ENCODE measurements at regions not wholly inside any gene's neighbourhood (a gene's known extent, or its start where the extent isn't known, plus 50 kb on each side); places are given as distances from the start of the nearest gene placed in this dataset.

DNA sequence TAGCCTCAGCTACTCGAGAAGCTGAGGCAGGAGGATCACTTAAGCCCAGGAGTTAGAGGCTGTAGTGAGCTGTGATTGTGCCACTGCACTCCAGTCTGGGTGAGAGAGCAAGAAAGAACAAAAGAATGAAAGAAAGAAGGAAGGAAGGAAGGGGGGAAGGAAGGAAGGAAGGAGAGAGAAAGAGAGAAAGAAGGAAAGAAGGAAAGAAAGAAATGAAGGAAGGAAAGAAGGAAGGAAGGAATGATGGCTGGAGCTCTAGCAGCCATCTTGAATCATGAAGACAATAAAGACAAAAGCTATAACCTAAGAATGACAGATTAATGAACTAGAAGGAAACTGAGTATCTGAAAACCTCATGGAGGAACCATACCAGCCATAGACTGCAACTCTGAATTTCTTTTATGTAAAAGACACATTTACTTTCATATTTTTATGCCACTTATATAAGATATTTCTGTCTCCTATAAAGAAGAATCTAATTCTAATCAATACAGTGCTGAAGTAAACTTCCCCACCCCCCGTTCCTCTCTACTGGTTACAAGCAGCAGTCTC is 522.3 kb upstream of the JARID2 start:
- Histone ChIP-seq H3K27me3 (ENCODE audit: insufficient read depth, poor library complexity, severe bottlenecking) (no peaks in the 10 kb centered on the region), H3K27ac (replicated peaks) (no peak overlapping the region), H3K4me3 (replicated peaks; ENCODE audit: insufficient read depth, low read length) (no peak overlapping the region)
- no peak for DNase-seq (ENCODE audit: low read depth in 1 of 2, low spot score in 1 of 2)
- TF ChIP-seq, protein P1, sequence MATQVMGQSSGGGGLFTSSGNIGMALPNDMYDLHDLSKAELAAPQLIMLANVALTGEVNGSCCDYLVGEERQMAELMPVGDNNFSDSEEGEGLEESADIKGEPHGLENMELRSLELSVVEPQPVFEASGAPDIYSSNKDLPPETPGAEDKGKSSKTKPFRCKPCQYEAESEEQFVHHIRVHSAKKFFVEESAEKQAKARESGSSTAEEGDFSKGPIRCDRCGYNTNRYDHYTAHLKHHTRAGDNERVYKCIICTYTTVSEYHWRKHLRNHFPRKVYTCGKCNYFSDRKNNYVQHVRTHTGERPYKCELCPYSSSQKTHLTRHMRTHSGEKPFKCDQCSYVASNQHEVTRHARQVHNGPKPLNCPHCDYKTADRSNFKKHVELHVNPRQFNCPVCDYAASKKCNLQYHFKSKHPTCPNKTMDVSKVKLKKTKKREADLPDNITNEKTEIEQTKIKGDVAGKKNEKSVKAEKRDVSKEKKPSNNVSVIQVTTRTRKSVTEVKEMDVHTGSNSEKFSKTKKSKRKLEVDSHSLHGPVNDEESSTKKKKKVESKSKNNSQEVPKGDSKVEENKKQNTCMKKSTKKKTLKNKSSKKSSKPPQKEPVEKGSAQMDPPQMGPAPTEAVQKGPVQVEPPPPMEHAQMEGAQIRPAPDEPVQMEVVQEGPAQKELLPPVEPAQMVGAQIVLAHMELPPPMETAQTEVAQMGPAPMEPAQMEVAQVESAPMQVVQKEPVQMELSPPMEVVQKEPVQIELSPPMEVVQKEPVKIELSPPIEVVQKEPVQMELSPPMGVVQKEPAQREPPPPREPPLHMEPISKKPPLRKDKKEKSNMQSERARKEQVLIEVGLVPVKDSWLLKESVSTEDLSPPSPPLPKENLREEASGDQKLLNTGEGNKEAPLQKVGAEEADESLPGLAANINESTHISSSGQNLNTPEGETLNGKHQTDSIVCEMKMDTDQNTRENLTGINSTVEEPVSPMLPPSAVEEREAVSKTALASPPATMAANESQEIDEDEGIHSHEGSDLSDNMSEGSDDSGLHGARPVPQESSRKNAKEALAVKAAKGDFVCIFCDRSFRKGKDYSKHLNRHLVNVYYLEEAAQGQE (IDR thresholded peaks at IDR 0.05; ENCODE audit: insufficient replicate concordance, low read depth) = no peak
- TF ChIP-seq GABPA (IDR thresholded peaks at IDR 0.05; ENCODE audit: low read depth) (no peak), SPI1 (IDR thresholded peaks at IDR 0.05; ENCODE audit: borderline replicate concordance, low read depth) (no peak), POLR2AphosphoS5 (IDR thresholded peaks at IDR 0.05; ENCODE audit: low read depth) (no peak)
- TF ChIP-seq, protein P2, sequence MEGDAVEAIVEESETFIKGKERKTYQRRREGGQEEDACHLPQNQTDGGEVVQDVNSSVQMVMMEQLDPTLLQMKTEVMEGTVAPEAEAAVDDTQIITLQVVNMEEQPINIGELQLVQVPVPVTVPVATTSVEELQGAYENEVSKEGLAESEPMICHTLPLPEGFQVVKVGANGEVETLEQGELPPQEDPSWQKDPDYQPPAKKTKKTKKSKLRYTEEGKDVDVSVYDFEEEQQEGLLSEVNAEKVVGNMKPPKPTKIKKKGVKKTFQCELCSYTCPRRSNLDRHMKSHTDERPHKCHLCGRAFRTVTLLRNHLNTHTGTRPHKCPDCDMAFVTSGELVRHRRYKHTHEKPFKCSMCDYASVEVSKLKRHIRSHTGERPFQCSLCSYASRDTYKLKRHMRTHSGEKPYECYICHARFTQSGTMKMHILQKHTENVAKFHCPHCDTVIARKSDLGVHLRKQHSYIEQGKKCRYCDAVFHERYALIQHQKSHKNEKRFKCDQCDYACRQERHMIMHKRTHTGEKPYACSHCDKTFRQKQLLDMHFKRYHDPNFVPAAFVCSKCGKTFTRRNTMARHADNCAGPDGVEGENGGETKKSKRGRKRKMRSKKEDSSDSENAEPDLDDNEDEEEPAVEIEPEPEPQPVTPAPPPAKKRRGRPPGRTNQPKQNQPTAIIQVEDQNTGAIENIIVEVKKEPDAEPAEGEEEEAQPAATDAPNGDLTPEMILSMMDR (IDR thresholded peaks at IDR 0.05; ENCODE audit: insufficient read depth, low read length) = no peak

DNA sequence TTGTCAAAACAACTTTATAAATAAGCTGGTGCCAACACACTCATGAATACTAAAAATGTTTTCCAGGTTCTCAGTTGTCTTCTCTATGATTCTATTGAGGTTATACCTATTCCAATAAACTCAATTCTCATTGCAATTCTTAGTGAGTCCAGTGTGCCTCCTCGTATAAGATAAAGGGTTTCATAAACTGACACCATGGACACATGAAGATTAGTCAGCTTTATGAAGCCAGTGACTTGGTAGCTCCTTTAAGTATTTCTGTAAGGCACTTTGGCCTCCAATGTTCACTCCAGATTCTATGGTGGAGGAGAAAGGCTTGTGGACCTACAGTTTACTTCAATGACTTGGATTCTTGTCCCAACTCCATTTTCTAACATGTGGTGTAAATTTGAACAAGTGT is 521.3 kb upstream of the JARID2 start:
- TF ChIP-seq GABPA (IDR thresholded peaks at IDR 0.05; ENCODE audit: low read depth) = no peak
- TF ChIP-seq, protein P2 (IDR thresholded peaks at IDR 0.05; ENCODE audit: insufficient read depth, low read length) = no peak
- TF ChIP-seq, protein P1 (IDR thresholded peaks at IDR 0.05; ENCODE audit: insufficient replicate concordance, low read depth) = no peak
- TF ChIP-seq POLR2AphosphoS5 (IDR thresholded peaks at IDR 0.05; ENCODE audit: low read depth) = no peak
- TF ChIP-seq SPI1 (IDR thresholded peaks at IDR 0.05; ENCODE audit: borderline replicate concordance, low read depth) = no peak
- DNase-seq (ENCODE audit: low read depth in 1 of 2, low spot score in 1 of 2) = no peak
- H3K27me3 ChIP-seq (ENCODE audit: insufficient read depth, poor library complexity, severe bottlenecking) = no peaks in the 10 kb centered on the region
- no peak overlapping the region for H3K4me3 ChIP-seq (replicated peaks; ENCODE audit: insufficient read depth, low read length)
- peak overlapping the region; percentile 9; the same call in 1 of the 2 replicates for H3K27ac ChIP-seq (replicated peaks)

DNA sequence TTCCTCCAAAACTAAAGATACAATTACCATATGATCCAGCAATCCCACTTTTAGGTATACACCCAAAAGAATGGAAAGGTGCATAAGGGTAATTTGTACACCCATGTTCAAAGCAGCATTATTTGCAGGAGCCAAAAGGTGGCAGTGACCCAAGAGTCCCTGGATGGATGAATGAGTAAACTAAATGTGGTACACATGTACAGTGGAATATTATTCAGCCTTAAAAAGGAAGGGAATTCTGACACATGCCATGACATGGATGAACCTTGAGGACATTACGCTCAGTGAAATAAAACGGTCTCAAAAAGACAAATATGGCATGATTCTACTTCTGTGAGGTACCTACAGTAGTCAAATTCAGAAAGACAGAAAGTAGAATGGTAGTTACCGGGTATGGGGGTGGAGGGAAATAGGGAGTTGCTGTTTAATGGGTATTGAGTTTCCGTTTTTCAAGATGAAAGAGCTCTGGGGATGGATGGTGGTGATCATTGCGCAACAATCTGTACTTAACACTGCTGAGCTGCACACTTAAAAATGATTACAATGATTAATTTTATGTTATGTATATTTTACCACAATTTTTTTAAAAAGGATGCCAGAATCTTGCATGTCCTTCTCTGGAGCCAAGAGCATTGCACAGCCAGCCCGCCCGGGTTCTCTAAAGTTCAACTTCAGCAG is 518.9 kb upstream of the JARID2 start:
- Histone ChIP-seq H3K27ac (replicated peaks) (peak overlapping the region; percentile 65), H3K4me3 (replicated peaks; ENCODE audit: insufficient read depth, low read length) (no peak overlapping the region), H3K27me3 (ENCODE audit: insufficient read depth, poor library complexity, severe bottlenecking) (no peaks in the 10 kb centered on the region)
- peak in 1 of 2 experiments; percentile 63 for DNase-seq (ENCODE audit: low read depth in 1 of 2, low spot score in 1 of 2)
- TF ChIP-seq SPI1 (IDR thresholded peaks at IDR 0.05; ENCODE audit: borderline replicate concordance, low read depth) (no peak), POLR2AphosphoS5 (IDR thresholded peaks at IDR 0.05; ENCODE audit: low read depth) (no peak)

DNA sequence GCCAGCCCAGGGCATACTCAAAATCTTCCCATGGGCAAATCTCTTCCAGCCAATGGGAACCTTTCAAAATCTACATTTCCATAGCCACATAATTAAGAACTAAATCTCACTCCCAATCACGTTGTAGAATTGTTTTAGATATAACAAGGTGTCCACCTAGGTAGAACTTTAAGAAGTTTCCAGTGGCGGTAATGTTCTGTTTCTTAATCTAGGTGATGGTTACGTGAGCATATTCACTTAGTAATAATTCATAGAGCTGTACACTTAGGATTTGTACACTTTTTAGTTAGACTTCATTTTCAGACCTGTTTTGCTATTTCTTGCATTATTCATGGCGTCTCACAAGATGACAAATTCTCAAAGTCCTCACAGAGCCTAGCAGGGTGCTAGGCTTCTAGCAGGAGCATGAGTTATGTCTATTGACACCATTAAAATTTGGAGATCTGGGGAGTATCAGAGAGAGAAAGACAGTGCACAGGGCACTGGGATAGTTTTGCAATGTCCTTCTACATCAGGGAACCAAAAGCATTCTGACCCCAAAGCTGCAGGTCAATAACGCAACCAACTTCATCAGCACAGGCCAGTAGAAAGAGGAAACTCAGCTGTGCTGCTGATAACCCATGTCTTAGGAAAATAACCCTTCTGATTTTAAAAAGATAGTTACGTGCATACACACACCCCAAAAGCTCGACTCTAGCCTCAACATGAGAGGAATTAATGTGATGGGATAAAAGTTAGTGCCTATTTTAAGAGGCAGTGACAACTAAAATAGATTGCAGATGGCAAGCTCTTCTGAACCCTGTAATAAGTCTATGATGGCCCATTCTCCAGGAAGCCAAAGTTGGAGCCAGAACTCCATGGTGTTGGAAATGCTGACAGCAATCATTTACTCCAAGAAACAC is 518.1 kb upstream of the JARID2 start:
- no peak overlapping the region for H3K4me3 ChIP-seq (replicated peaks; ENCODE audit: insufficient read depth, low read length)
- DNase-seq (ENCODE audit: low read depth in 1 of 2, low spot score in 1 of 2) = peak; percentile 69 to 85
- peak overlapping the region; percentile 65 for H3K27ac ChIP-seq (replicated peaks)
- TF ChIP-seq POLR2AphosphoS5 (IDR thresholded peaks at IDR 0.05; ENCODE audit: low read depth) (no peak; the same call in 1 of the 2 replicates), SPI1 (IDR thresholded peaks at IDR 0.05; ENCODE audit: borderline replicate concordance, low read depth) (peak; percentile 2; the same call in 1 of the 2 replicates)
- H3K27me3 ChIP-seq (ENCODE audit: insufficient read depth, poor library complexity, severe bottlenecking) = no peaks in the 10 kb centered on the region

Data from HL-60 (cell line).